Tibial nerve (tissue), 3 donors: ENCODE measurements at regions not wholly inside any gene's neighbourhood (a gene's known extent, or its start where the extent isn't known, plus 50 kb on each side); places are given as distances from the start of the nearest gene placed in this dataset.

Experiments used
- POLR2A ChIP-seq, 2 donors: fragments of 450-650 bp; IDR thresholded peaks; one replicate each; pipeline ENCODE4 v1.6.1; 2017; ENCODE audit warnings: antibody characterized with exemption in 2 of 2, mild to moderate bottlenecking in 2 of 2, moderate library complexity in 2 of 2
- TF ChIP-seq, protein P1 (sequence below), 5 experiments: fragments of 200-600 bp in 3 of 5; fragments of 450-650 bp in 2 of 5; sonication (generic) in 3 of 5; IDR thresholded peaks; one replicate each; pipeline ENCODE4 v1.5.1; 2016 to 2019; ENCODE audit warnings: antibody characterized with exemption in 5 of 5, mild to moderate bottlenecking in 3 of 5, moderate library complexity in 2 of 5

DNA sequence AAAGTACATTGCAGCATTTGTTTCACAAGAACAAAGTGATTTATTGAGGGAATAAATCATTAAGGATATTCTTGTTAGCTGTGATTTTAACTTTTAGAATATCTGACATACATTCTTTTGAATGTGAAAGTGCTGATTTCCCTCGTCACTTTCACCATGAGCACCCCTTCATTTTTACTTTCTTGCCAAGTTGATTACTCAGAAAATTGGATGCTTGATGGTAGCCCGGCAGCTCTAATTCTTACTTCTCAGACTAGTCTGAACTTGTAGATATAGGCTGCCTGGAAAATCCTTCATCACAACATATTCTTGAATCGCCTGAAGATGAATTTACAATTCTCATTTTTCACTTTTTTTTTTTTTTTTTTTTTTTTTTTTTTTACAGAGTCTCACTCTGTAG, 147.1 kb upstream of the SMLR1 start:
- TF ChIP-seq, protein P1, sequence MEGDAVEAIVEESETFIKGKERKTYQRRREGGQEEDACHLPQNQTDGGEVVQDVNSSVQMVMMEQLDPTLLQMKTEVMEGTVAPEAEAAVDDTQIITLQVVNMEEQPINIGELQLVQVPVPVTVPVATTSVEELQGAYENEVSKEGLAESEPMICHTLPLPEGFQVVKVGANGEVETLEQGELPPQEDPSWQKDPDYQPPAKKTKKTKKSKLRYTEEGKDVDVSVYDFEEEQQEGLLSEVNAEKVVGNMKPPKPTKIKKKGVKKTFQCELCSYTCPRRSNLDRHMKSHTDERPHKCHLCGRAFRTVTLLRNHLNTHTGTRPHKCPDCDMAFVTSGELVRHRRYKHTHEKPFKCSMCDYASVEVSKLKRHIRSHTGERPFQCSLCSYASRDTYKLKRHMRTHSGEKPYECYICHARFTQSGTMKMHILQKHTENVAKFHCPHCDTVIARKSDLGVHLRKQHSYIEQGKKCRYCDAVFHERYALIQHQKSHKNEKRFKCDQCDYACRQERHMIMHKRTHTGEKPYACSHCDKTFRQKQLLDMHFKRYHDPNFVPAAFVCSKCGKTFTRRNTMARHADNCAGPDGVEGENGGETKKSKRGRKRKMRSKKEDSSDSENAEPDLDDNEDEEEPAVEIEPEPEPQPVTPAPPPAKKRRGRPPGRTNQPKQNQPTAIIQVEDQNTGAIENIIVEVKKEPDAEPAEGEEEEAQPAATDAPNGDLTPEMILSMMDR (IDR thresholded peaks at IDR 0.05), result no peak
- TF ChIP-seq POLR2A (IDR thresholded peaks at IDR 0.05), result no peak
